ENCODE measurements at regions not wholly inside any gene's neighbourhood (a gene's known extent, or its start where the extent isn't known, plus 50 kb on each side); places are given as distances from the start of the nearest gene placed in this dataset.

- TF ChIP-seq ZBTB40 (IDR thresholded peaks at IDR 0.05) = no peak
- TF ChIP-seq ZBTB40 (CRISPR knock-in tag; IDR thresholded peaks at IDR 0.05) = no peak
- no peak for TF ChIP-seq ZBTB26 (CRISPR knock-in tag; IDR thresholded peaks at IDR 0.05)
- TF ChIP-seq ZNF316 (IDR thresholded peaks at IDR 0.05) = no peak
- TF ChIP-seq ZNF592 (IDR thresholded peaks at IDR 0.05) = no peak
- no peak for TF ChIP-seq STAT5A (IDR thresholded peaks at IDR 0.05; ENCODE audit: borderline replicate concordance, low read length)
- TF ChIP-seq ETV1 (tag; conservative IDR thresholded peaks at IDR 0.05; ENCODE audit: low read depth) = no peak
- no peak for TF ChIP-seq MLX (CRISPR knock-in tag; conservative IDR thresholded peaks at IDR 0.05)
- TF ChIP-seq GTF3C2 (IDR thresholded peaks at IDR 0.05; ENCODE audit: borderline replicate concordance, extremely low read depth, insufficient read length) = no peak
- no peak for TF ChIP-seq KLF16 (IDR thresholded peaks at IDR 0.05)
Observed at GRCh38 chr2:236646441-236646840, 76.8 kb downstream of the ACKR3 start (continued).

All from K562 (cell line).